ENCODE measurements at regions not wholly inside any gene's neighbourhood (a gene's known extent, or its start where the extent isn't known, plus 50 kb on each side); places are given as distances from the start of the nearest gene placed in this dataset.

DNA sequence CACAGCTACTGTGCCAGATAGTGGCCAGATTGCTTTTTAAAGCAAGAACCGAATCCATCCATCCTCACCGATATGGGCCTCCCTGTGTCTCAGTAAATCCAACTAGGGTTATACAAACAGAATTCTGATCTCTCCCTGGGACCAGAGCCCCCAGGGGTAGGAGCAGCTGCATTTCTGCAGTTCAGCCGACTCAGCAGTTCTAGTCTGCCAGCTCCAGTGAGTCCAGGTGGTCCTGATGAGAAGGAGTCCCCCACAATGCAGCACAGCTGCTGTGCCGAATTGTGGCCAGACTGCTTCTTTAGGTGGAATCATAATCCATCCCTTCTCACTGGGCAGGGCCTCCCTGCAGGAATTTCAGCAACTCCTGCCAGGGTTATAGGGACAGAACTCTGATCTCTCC, 532.9 kb downstream of the ACTRT1 start:
- H3K27ac ChIP-seq (ENCODE audit: low read depth, low read length), result no peak overlapping the region
- ChIA-PET POLR2A (no interaction called here), CTCF (no interaction called here)
- no peak for DNase-seq (ENCODE audit: low read depth, low spot score)
- no peaks in the 10 kb centered on the region for H3K27me3 ChIP-seq (ENCODE audit: control insufficient read depth, insufficient read depth, low read length)
- no peaks in the 10 kb centered on the region for H3K9me3 ChIP-seq (ENCODE audit: control insufficient read depth, insufficient read depth, low read length)
- TF ChIP-seq, protein P1, sequence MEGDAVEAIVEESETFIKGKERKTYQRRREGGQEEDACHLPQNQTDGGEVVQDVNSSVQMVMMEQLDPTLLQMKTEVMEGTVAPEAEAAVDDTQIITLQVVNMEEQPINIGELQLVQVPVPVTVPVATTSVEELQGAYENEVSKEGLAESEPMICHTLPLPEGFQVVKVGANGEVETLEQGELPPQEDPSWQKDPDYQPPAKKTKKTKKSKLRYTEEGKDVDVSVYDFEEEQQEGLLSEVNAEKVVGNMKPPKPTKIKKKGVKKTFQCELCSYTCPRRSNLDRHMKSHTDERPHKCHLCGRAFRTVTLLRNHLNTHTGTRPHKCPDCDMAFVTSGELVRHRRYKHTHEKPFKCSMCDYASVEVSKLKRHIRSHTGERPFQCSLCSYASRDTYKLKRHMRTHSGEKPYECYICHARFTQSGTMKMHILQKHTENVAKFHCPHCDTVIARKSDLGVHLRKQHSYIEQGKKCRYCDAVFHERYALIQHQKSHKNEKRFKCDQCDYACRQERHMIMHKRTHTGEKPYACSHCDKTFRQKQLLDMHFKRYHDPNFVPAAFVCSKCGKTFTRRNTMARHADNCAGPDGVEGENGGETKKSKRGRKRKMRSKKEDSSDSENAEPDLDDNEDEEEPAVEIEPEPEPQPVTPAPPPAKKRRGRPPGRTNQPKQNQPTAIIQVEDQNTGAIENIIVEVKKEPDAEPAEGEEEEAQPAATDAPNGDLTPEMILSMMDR (IDR thresholded peaks at IDR 0.05; ENCODE audit: low read depth, low read length), result no peak
- no peak overlapping the region for H3K4me3 ChIP-seq (ENCODE audit: low read depth, low read length)

DNA sequence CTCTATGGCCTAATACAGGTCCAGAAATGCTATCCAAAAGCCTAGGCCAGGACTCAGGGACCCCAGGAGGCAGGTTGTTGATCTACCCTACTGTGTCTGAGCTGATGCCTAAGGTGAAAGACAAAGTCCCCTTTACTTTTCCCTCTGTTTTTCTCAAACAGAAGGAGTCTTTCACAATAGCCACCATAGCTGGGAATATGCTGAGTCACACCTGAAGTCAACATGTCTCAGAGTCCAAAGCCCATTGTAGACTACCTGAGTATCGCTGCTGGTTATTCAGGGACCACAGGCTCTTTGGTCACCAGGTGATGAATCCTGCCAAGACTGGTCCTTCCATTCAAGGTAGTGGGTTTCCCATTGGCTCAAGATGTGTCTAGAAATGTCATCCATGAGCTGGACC, 562.2 kb downstream of the ACTRT1 start:
- Histone ChIP-seq H3K4me3 (ENCODE audit: low read depth, low read length) (no peak overlapping the region), H3K27me3 (ENCODE audit: control insufficient read depth, insufficient read depth, low read length) (no peaks in the 10 kb centered on the region), H3K27ac (ENCODE audit: low read depth, low read length) (no peak overlapping the region), H3K9me3 (ENCODE audit: control insufficient read depth, insufficient read depth, low read length) (no peaks in the 10 kb centered on the region)
- POLR2A ChIA-PET, result no interaction called here
- TF ChIP-seq, protein P1 (IDR thresholded peaks at IDR 0.05; ENCODE audit: low read depth, low read length), result no peak
- CTCF ChIA-PET, result no interaction called here
- DNase-seq (ENCODE audit: low read depth, low spot score), result no peak

DNA sequence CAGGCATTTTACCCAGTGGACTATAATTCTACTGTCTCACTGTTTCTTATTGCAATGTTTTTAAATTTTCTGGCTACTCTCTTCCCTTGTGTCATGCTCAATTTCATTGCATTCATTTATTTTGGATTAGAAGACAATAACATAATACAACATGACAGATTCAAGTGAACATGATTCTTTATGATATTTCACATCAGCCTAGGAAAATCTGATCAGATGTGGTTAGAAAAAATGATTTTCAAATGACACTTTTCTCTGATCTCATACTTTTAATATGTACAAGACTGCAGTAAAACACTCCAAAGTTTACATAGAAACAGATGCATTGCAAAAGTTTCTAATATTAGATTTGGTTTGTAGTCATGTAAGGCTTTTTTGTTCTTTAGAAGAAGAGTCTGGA, 586.0 kb downstream of the ACTRT1 start:
- Histone ChIP-seq H3K27me3 (ENCODE audit: control insufficient read depth, insufficient read depth, low read length) (no peaks in the 10 kb centered on the region), H3K27ac (ENCODE audit: low read depth, low read length) (no peak overlapping the region), H3K9me3 (ENCODE audit: control insufficient read depth, insufficient read depth, low read length) (no peaks in the 10 kb centered on the region), H3K4me3 (ENCODE audit: low read depth, low read length) (no peak overlapping the region)
- TF ChIP-seq, protein P1 (IDR thresholded peaks at IDR 0.05; ENCODE audit: low read depth, low read length), result no peak
- ChIA-PET CTCF (no interaction called here), POLR2A (no interaction called here)
- no peak for DNase-seq (ENCODE audit: low read depth, low spot score)

DNA sequence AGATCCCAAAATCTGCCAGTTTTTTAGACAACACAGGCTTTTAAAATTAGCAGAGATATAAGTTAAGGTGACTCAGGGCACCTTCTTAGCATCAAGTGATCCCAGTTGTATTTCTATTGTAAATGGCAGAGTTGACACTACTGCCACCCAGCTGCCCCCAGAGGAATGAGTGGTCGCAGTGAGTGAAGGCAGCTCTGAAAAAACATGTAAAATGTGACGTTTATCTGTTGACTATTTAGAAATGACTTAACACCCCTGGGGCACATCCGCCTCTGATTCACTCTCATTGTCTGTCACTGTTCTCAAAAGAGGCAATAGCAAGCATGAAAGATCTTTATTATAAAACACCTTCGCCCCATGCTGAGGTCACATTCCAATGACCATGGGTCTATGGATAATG, 592.4 kb downstream of the ACTRT1 start:
- no peaks in the 10 kb centered on the region for H3K27me3 ChIP-seq (ENCODE audit: control insufficient read depth, insufficient read depth, low read length)
- H3K27ac ChIP-seq (ENCODE audit: low read depth, low read length), result no peak overlapping the region
- CTCF ChIA-PET, result no interaction called here
- TF ChIP-seq, protein P1 (IDR thresholded peaks at IDR 0.05; ENCODE audit: low read depth, low read length), result no peak
- H3K9me3 ChIP-seq (ENCODE audit: control insufficient read depth, insufficient read depth, low read length), result no peaks in the 10 kb centered on the region
- H3K4me3 ChIP-seq (ENCODE audit: low read depth, low read length), result no peak overlapping the region
- POLR2A ChIA-PET, result no interaction called here
- DNase-seq (ENCODE audit: low read depth, low spot score), result no peak

DNA sequence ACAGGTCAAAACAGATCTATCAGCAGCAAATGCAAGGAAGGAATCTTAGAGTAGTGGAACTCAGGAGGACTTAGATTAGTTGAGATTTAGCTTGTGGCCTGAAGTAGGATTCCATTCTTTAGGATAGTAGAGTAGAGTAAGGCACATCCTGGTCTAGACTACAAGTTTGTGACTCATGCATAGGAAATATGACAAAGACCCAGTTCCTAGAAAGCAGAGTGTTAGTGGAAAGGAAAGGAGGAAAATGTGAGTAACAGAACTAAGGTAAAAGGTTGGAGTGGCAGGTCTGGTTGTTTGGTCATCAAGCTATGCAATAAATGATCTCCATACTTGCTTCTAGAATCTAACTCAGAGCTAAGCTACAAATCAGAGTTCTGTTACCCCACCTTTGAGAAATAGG, 595.0 kb downstream of the ACTRT1 start:
- H3K27ac ChIP-seq (ENCODE audit: low read depth, low read length), result no peak overlapping the region
- no peaks in the 10 kb centered on the region for H3K9me3 ChIP-seq (ENCODE audit: control insufficient read depth, insufficient read depth, low read length)
- no peak for DNase-seq (ENCODE audit: low read depth, low spot score)
- TF ChIP-seq, protein P1 (IDR thresholded peaks at IDR 0.05; ENCODE audit: low read depth, low read length), result no peak
- H3K4me3 ChIP-seq (ENCODE audit: low read depth, low read length), result no peak overlapping the region
- H3K27me3 ChIP-seq (ENCODE audit: control insufficient read depth, insufficient read depth, low read length), result no peaks in the 10 kb centered on the region
- ChIA-PET POLR2A (no interaction called here), CTCF (no interaction called here)

Data from AG04450 (cell line).